Calu3 (cell line): ENCODE measurements at regions not wholly inside any gene's neighbourhood (a gene's known extent, or its start where the extent isn't known, plus 50 kb on each side); places are given as distances from the start of the nearest gene placed in this dataset.

Source experiments
- BruUV-seq: library from RNA; stranded (reverse); fragments of 400-500 nt; replicated peaks from 2 replicates; lab custom pipeline; 2021; lab: Mats Ljungman, UMichigan
- CTCF ChIA-PET: fragments of 300-600 bp; sonication (Branson Sonifier 250); formaldehyde crosslinking; loops from one replicate; lab custom pipeline; 2022; ENCODE audit warnings: antibody characterized with exemption; lab: Charles Lee
- DNase-seq: peaks from one replicate; pipeline ENCODE4 v3.0.0; 2022
- H3K27ac Mint-ChIP-seq: one replicate; pipeline ENCODE4 v1.8.0; 2022; ENCODE audit warnings: mixed read lengths; ENCODE audit not compliant: unreplicated experiment
- H3K27me3 Mint-ChIP-seq: one replicate; pipeline ENCODE4 v1.8.0; 2022; ENCODE audit warnings: mixed read lengths; ENCODE audit not compliant: unreplicated experiment
- H3K36me3 Mint-ChIP-seq: one replicate; pipeline ENCODE4 v1.8.0; 2022; ENCODE audit warnings: mild to moderate bottlenecking, moderate library complexity, mixed read lengths; ENCODE audit not compliant: insufficient read depth, unreplicated experiment
- H3K4me1 Mint-ChIP-seq: one replicate; pipeline ENCODE4 v1.8.0; 2022; ENCODE audit warnings: mild to moderate bottlenecking, low read depth, mixed read lengths; ENCODE audit not compliant: unreplicated experiment
- H3K4me3 Mint-ChIP-seq: one replicate; pipeline ENCODE4 v1.8.0; 2022; ENCODE audit warnings: mild to moderate bottlenecking, low read depth, moderate library complexity, mixed read lengths; ENCODE audit not compliant: unreplicated experiment
- H3K9me3 Mint-ChIP-seq: one replicate; pipeline ENCODE4 v1.8.0; 2022; ENCODE audit warnings: low read depth, mixed read lengths; ENCODE audit not compliant: unreplicated experiment
- CTCF ChIP-seq: fragments of 200-600 bp; IDR thresholded peaks from one replicate; pipeline ENCODE4 v1.8.0; 2022; ENCODE audit warnings: antibody characterized with exemption; ENCODE audit not compliant: unreplicated experiment
- intact Hi-C: fragments of 100-400 bp; cut with micrococcal nuclease; formaldehyde crosslinking; loops from one replicate; pipeline ENCODE4 v1.10.0; 2022; ENCODE audit not compliant: unreplicated experiment

GRCh38 chr16:27620541-27620940 lies 70.6 kb downstream of the KATNIP start:
- no peak overlapping the region for H3K27ac Mint-ChIP-seq
- intact Hi-C loops: no loop called here
- no peak for DNase-seq
- BruUV-seq: no TSS peak
- no peak overlapping the region for H3K4me3 Mint-ChIP-seq
- H3K36me3 Mint-ChIP-seq: no peaks in the 10 kb centered on the region
- CTCF ChIA-PET: interaction anchor here (0.6 kb wide), 1 partner anchor 34 kb away, joined by 3 read pairs; no protein-coding TSS in a partner anchor
- no peaks in the 10 kb centered on the region for H3K9me3 Mint-ChIP-seq
- TF ChIP-seq CTCF: no peak
- no peaks in the 10 kb centered on the region for H3K4me1 Mint-ChIP-seq
- H3K27me3 Mint-ChIP-seq: no peaks in the 10 kb centered on the region

DNA sequence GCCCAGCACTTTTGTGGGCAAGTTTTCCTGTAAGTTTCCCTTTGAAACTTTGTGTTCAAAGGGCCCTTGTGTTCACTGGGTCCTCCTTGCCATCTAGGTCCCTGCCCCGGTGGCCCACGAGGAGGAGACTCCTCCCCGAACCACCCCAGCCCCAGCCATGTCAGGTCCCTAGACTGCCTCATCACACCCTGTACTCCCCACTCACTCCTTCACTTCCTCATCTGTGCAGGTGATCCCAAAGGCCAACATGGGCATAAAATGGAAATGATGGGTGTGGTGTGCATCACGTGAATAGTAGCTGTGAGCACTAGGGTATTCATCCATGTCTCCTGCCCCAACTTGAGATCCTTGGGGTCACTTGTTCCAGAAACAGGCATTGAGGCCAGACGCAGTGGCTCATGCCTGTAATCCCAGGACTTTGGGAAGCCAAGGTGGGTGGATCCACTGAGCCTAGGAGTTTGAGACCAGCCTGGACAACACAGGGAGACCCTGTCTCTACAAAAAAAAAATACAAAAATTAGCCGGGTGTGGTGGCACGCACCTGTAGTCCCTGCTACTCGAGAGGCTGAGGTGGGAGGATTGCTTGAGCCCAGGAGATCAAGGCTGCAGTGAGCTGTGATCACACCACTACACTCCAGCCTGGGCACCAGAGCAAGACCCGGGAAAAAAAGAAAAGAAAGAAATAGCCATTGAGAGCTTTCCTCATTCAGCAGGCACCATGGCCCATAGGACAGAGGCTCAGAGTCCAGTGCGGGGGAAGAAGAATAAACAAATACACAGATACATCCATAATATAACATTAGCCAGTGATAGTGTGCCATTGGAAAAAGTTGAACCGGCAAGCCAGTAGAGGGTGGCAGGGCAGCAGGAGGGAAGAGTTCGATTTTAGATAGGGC lies 74.5 kb downstream of the KATNIP start:
- Mint-ChIP-seq H3K27me3 (no peaks in the 10 kb centered on the region), H3K27ac (no peak overlapping the region), H3K4me1 (peaks cover 9% of the 10 kb centered on the region), H3K9me3 (no peaks in the 10 kb centered on the region), H3K4me3 (no peak overlapping the region), H3K36me3 (no peaks in the 10 kb centered on the region)
- CTCF ChIA-PET: interaction anchor here (0.6 to 0.9 kb wide), 2 partner anchors 11 to 15 kb away, joined by 4 to 6 read pairs; no protein-coding TSS in a partner anchor
- TF ChIP-seq CTCF: no peak
- intact Hi-C loops: no loop called here
- DNase-seq: no peak
- no TSS peak for BruUV-seq

DNA sequence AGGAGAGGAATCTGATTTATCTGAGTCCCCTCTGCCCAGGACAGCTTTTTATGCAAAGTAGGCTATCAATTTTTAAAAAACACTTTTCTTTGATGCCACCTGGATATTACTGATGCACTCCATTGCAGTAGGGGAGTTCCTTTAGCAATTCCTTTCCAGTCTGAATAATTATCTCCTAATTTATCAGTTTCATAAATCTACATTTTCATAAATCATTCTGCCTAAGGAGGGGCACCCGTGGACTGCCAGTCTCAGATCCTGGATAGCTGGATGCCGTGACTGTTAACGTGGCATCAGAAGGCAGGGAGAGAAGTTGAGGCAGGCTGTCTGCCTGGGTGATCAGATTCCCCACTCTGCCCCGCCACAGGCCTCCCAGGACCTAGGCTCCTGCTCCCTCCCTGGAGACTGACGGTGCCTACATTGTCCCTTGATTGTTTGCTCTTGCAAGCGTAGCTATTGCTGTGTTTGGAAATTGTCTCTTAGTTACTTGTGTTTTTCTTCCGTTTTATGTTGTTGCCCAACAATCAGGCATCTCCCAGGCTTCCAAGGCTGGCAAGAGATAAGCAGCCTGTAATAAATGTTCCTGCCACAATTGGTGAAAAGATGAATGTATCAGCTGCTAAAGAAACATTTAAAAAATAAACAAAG lies 75.2 kb downstream of the KATNIP start:
- Mint-ChIP-seq H3K27me3 (no peaks in the 10 kb centered on the region), H3K27ac (no peak overlapping the region), H3K9me3 (no peaks in the 10 kb centered on the region), H3K4me1 (peaks cover 9% of the 10 kb centered on the region), H3K36me3 (no peaks in the 10 kb centered on the region), H3K4me3 (no peak overlapping the region)
- no peak for DNase-seq
- CTCF ChIA-PET: interaction anchor here (0.6 kb wide), 1 partner anchor 16 kb away, joined by 6 read pairs; no protein-coding TSS in a partner anchor
- TF ChIP-seq CTCF: no peak
- no TSS peak for BruUV-seq
- intact Hi-C loops: no loop called here

DNA sequence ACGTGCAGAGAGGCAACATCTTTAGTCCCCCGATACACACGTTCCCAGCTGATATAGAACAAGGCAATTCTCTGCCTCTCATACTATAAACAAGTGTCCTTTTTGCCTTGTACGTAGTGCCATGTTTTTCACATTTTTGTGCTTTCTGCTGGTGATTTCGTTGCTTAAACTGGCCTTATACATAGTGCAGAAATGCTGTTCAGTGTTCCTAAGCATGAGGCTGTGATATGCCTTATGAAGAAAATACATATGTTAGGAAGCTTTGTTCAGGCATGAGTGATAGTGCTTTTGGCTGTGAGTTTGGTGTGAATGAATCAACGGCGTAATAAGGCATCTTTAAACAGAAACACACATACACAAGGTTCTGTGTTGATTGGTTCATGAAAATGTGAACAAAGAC lies 77.2 kb downstream of the KATNIP start:
- H3K9me3 Mint-ChIP-seq: no peaks in the 10 kb centered on the region
- H3K36me3 Mint-ChIP-seq: no peaks in the 10 kb centered on the region
- no peaks in the 10 kb centered on the region for H3K27me3 Mint-ChIP-seq
- H3K4me1 Mint-ChIP-seq: peaks cover 9% of the 10 kb centered on the region
- TF ChIP-seq CTCF: no peak
- no peak for DNase-seq
- CTCF ChIA-PET: interaction anchor here (0.6 kb wide), 2 partner anchors 16 to 322 kb away, joined by 3 to 4 read pairs; no protein-coding TSS in a partner anchor
- no peak overlapping the region for H3K4me3 Mint-ChIP-seq
- intact Hi-C loops: no loop called here
- no peak overlapping the region for H3K27ac Mint-ChIP-seq
- no TSS peak for BruUV-seq
